ENCODE measurements at regions not wholly inside any gene's neighbourhood (a gene's known extent, or its start where the extent isn't known, plus 50 kb on each side); places are given as distances from the start of the nearest gene placed in this dataset.

DNA sequence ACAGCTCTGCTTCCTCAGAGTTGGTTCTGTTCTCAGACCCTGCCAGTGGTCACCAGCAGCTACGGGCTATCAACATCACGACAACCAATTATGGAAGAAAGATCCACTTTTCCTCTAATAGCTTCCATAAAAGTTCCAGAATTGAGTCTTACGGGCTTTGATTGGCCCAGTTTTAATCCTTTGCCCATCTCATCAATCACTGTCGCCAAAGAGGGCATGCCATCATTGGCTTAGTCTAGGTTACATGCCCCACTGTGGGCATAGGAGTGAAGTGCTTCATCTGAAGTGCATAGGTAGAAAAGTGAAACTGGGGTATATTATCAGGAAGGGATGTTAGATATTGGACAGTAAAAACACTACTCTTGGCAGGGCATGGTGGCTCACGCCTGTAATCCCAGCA, 76.6 kb upstream of the DHX40 start:
- no CpG with 5 or more reads among the region's 5 CpGs for WGBS, 2 donors (ENCODE audit: extremely low coverage in 2 of 2, insufficient read length in 2 of 2, insufficient replicate concordance in 1 of 2)
- H4K8ac ChIP-seq (ENCODE audit: low read depth, low read length): no peak overlapping the region
- no peak for DNase-seq (ENCODE audit: low spot score)

DNA sequence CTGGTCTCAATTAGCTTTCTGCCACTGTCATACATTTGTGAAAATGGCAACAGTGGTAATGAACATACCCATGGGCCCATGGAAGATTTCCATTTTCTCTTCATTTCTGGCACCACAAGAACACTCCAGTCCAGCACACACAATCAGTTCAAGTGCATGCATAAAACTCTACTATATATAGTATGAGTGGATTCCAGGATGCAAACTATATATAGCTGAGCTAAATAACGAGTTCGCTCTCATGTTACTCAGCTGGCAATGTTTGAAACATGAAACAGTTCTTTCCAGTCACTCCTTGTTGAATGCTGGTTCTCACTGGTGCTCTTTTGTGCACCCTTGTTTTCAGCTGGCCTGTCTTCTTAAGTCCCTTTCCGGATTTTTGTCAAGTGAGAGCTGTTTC, 75.2 kb upstream of the DHX40 start:
- peaks cover 4 to 5% of the 10 kb centered on the region in 2 donors for H3K4me1 ChIP-seq (ENCODE audit: control insufficient read depth in 2 of 2, insufficient read depth in 1 of 2, low read depth in 1 of 2, low read length in 2 of 2)
- H2BK5ac ChIP-seq (ENCODE audit: low read length): no peak overlapping the region
- no peak overlapping the region for H3K4ac ChIP-seq (ENCODE audit: low read length)
- H3K27me3 ChIP-seq (ENCODE audit: control insufficient read depth in 3 of 3, insufficient read depth in 3 of 3, low read depth in 1 of 3, low read length in 3 of 3): peaks cover 0 to 18% (median 0%) of the 10 kb centered on the region in 3 experiments
- H3K79me1 ChIP-seq (ENCODE audit: low read depth, low read length): no peaks in the 10 kb centered on the region
- no peak overlapping the region for H2BK12ac ChIP-seq (ENCODE audit: low read length)
- no CpG with 5 or more reads among the region's 3 CpGs for WGBS, 2 donors (ENCODE audit: extremely low coverage in 2 of 2, insufficient read length in 2 of 2, insufficient replicate concordance in 1 of 2)
- no peak overlapping the region for H3K27ac ChIP-seq (replicated peaks; ENCODE audit: low read length)
- H4K8ac ChIP-seq (ENCODE audit: low read depth, low read length): no peak overlapping the region
- no peak overlapping the region for H2BK120ac ChIP-seq (ENCODE audit: low read depth, low read length)
- no peak for DNase-seq (ENCODE audit: low spot score)
- H4K91ac ChIP-seq (ENCODE audit: low read depth, low read length, poor library complexity): no peak overlapping the region
- no peak overlapping the region for H2BK15ac ChIP-seq (ENCODE audit: low read length)
- H3K4me3 ChIP-seq (ENCODE audit: low read length in 2 of 2): no peak overlapping the region
- no peak overlapping the region for H2AFZ ChIP-seq (ENCODE audit: low read length)
- H3K23ac ChIP-seq (ENCODE audit: low read depth, low read length, poor library complexity): no peak overlapping the region
- H3K14ac ChIP-seq (ENCODE audit: low read length): no peak overlapping the region
- H3K36me3 ChIP-seq (replicated peaks in 1 of 2; ENCODE audit: control insufficient read depth in 2 of 2, insufficient read depth in 2 of 2, low read length in 2 of 2): no peaks in the 10 kb centered on the region
- H3K18ac ChIP-seq (ENCODE audit: low read length): no peak overlapping the region
- H3K4me2 ChIP-seq (ENCODE audit: insufficient read depth, low read length, poor library complexity, severe bottlenecking): no peak overlapping the region
- H3K9ac ChIP-seq (ENCODE audit: low read depth, low read length, poor library complexity): no peak overlapping the region
- H3K9me3 ChIP-seq (replicated peaks in 1 of 2; ENCODE audit: control insufficient read depth in 2 of 2, insufficient read depth in 1 of 2, low read depth in 1 of 2, low read length in 2 of 2): no peaks in the 10 kb centered on the region
- H2AK5ac ChIP-seq (ENCODE audit: low read depth, low read length): no peak overlapping the region

More for the DNA sequence above, 76.6 kb upstream of the DHX40 start:
- Histone ChIP-seq H4K91ac (ENCODE audit: low read depth, low read length, poor library complexity) (no peak overlapping the region), H3K9ac (ENCODE audit: low read depth, low read length, poor library complexity) (no peak overlapping the region), H3K27ac (replicated peaks; ENCODE audit: low read length) (no peak overlapping the region), H3K18ac (ENCODE audit: low read length) (no peak overlapping the region), H3K14ac (ENCODE audit: low read length) (no peak overlapping the region), H3K4me1 (ENCODE audit: control insufficient read depth in 2 of 2, insufficient read depth in 1 of 2, low read depth in 1 of 2, low read length in 2 of 2) (peaks cover under 1 to 4% of the 10 kb centered on the region in 2 donors), H3K36me3 (replicated peaks in 1 of 2; ENCODE audit: control insufficient read depth in 2 of 2, insufficient read depth in 2 of 2, low read length in 2 of 2) (no peaks in the 10 kb centered on the region), H3K4ac (ENCODE audit: low read length) (no peak overlapping the region), H2BK5ac (ENCODE audit: low read length) (no peak overlapping the region), H3K4me3 (ENCODE audit: low read length in 2 of 2) (no peak overlapping the region), H2AFZ (ENCODE audit: low read length) (no peak overlapping the region), H3K4me2 (ENCODE audit: insufficient read depth, low read length, poor library complexity, severe bottlenecking) (no peak overlapping the region), H2BK15ac (ENCODE audit: low read length) (no peak overlapping the region), H3K27me3 (ENCODE audit: control insufficient read depth in 3 of 3, insufficient read depth in 3 of 3, low read depth in 1 of 3, low read length in 3 of 3) (peaks cover 0 to 14% (median 0%) of the 10 kb centered on the region in 3 experiments), H3K9me3 (replicated peaks in 1 of 2; ENCODE audit: control insufficient read depth in 2 of 2, insufficient read depth in 1 of 2, low read depth in 1 of 2, low read length in 2 of 2) (no peaks in the 10 kb centered on the region), H2AK5ac (ENCODE audit: low read depth, low read length) (no peak overlapping the region), H3K23ac (ENCODE audit: low read depth, low read length, poor library complexity) (no peak overlapping the region), H3K79me1 (ENCODE audit: low read depth, low read length) (no peaks in the 10 kb centered on the region), H2BK120ac (ENCODE audit: low read depth, low read length) (no peak overlapping the region), H2BK12ac (ENCODE audit: low read length) (no peak overlapping the region)

DNA sequence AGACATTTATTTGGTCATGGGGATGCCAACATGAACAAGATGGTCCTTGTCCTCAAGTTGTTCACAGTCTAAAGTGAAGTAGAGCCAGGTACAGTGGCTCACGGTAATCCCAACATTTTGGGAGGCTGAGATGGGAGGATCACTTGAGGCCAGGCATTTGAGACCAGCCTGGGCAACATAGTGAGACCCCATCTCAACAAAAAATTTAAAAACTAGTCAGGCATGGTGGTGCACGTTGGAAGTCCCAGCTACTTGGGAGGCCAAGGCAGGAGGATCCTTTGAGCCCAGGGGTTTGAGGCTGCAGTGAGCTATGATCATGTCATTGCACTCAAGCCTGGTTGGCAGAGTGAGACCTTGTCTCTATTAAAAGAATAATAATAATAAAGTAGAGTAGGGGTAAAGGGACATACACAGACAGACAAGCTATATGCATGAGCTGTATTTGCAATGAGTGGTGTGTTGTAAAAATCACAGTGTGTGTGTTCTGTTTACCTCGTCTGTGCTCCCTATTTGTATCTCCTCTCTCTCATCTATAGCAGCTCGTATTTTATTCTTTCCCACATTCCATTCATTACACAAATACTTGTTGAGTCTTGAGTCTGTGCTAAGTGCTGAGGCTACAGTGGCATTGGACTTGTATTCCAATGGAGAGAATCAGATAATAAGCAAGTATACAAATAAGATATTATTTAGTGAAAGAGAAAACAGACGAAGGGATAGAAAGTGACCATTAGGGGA, 73.9 kb upstream of the DHX40 start:
- Histone ChIP-seq H3K18ac (ENCODE audit: low read length) (no peak overlapping the region), H3K9ac (ENCODE audit: low read depth, low read length, poor library complexity) (no peak overlapping the region), H4K91ac (ENCODE audit: low read depth, low read length, poor library complexity) (no peak overlapping the region), H3K36me3 (replicated peaks in 1 of 2; ENCODE audit: control insufficient read depth in 2 of 2, insufficient read depth in 2 of 2, low read length in 2 of 2) (no peaks in the 10 kb centered on the region), H3K79me1 (ENCODE audit: low read depth, low read length) (no peaks in the 10 kb centered on the region), H4K8ac (ENCODE audit: low read depth, low read length) (no peak overlapping the region), H3K4me2 (ENCODE audit: insufficient read depth, low read length, poor library complexity, severe bottlenecking) (no peak overlapping the region), H2BK5ac (ENCODE audit: low read length) (no peak overlapping the region), H3K4me1 (ENCODE audit: control insufficient read depth in 2 of 2, insufficient read depth in 1 of 2, low read depth in 1 of 2, low read length in 2 of 2) (peaks cover 4 to 5% of the 10 kb centered on the region in 2 donors), H3K9me3 (replicated peaks in 1 of 2; ENCODE audit: control insufficient read depth in 2 of 2, insufficient read depth in 1 of 2, low read depth in 1 of 2, low read length in 2 of 2) (no peaks in the 10 kb centered on the region), H3K27ac (replicated peaks; ENCODE audit: low read length) (no peak overlapping the region), H2BK12ac (ENCODE audit: low read length) (no peak overlapping the region), H3K27me3 (ENCODE audit: control insufficient read depth in 3 of 3, insufficient read depth in 3 of 3, low read depth in 1 of 3, low read length in 3 of 3) (peaks cover 0 to 22% (median 0%) of the 10 kb centered on the region in 3 experiments), H3K4me3 (ENCODE audit: low read length in 2 of 2) (no peak overlapping the region), H3K4ac (ENCODE audit: low read length) (no peak overlapping the region), H2BK15ac (ENCODE audit: low read length) (no peak overlapping the region), H2AK5ac (ENCODE audit: low read depth, low read length) (no peak overlapping the region), H2BK120ac (ENCODE audit: low read depth, low read length) (no peak overlapping the region), H3K14ac (ENCODE audit: low read length) (no peak overlapping the region), H3K23ac (ENCODE audit: low read depth, low read length, poor library complexity) (no peak overlapping the region), H2AFZ (ENCODE audit: low read length) (no peak overlapping the region)
- DNase-seq (ENCODE audit: low spot score): no peak
- WGBS, 2 donors (ENCODE audit: extremely low coverage in 2 of 2, insufficient read length in 2 of 2, insufficient replicate concordance in 1 of 2): no CpG with 5 or more reads among the region's 5 CpGs

DNA sequence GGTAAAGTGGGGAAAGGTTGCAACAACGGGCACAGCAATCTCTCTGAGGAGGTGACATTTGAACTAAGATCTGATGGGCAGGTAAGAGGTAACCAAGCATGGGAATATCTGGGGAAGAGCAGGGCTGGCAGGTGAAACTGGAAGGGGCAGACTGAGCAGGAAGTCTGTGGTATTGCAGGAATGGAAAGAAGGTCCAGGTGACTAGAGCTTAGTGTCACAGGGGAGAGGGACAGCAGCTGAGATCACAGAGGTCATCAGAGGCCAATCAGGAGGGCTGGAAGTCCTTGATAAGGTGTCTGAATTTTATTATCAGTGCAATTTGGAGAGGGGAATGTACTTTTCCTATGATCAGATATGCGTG, 73.3 kb upstream of the DHX40 start:
- DNase-seq (ENCODE audit: low spot score): no peak
- H2BK120ac ChIP-seq (ENCODE audit: low read depth, low read length): no peak overlapping the region
- peaks cover 0 to 19% (median 0%) of the 10 kb centered on the region in 3 experiments for H3K27me3 ChIP-seq (ENCODE audit: control insufficient read depth in 3 of 3, insufficient read depth in 3 of 3, low read depth in 1 of 3, low read length in 3 of 3)
- H3K9me3 ChIP-seq (replicated peaks in 1 of 2; ENCODE audit: control insufficient read depth in 2 of 2, insufficient read depth in 1 of 2, low read depth in 1 of 2, low read length in 2 of 2): no peaks in the 10 kb centered on the region
- H3K36me3 ChIP-seq (replicated peaks in 1 of 2; ENCODE audit: control insufficient read depth in 2 of 2, insufficient read depth in 2 of 2, low read length in 2 of 2): no peaks in the 10 kb centered on the region
- H4K8ac ChIP-seq (ENCODE audit: low read depth, low read length): no peak overlapping the region
- H2BK15ac ChIP-seq (ENCODE audit: low read length): no peak overlapping the region
- H3K23ac ChIP-seq (ENCODE audit: low read depth, low read length, poor library complexity): no peak overlapping the region
- no peak overlapping the region for H2BK12ac ChIP-seq (ENCODE audit: low read length)
- no peak overlapping the region for H3K9ac ChIP-seq (ENCODE audit: low read depth, low read length, poor library complexity)
- H2AFZ ChIP-seq (ENCODE audit: low read length): no peak overlapping the region
- H3K27ac ChIP-seq (replicated peaks; ENCODE audit: low read length): no peak overlapping the region
- H3K14ac ChIP-seq (ENCODE audit: low read length): no peak overlapping the region
- H3K79me1 ChIP-seq (ENCODE audit: low read depth, low read length): no peaks in the 10 kb centered on the region
- H3K4me2 ChIP-seq (ENCODE audit: insufficient read depth, low read length, poor library complexity, severe bottlenecking): no peak overlapping the region
- H2BK5ac ChIP-seq (ENCODE audit: low read length): no peak overlapping the region
- no peak overlapping the region for H4K91ac ChIP-seq (ENCODE audit: low read depth, low read length, poor library complexity)
- H2AK5ac ChIP-seq (ENCODE audit: low read depth, low read length): no peak overlapping the region
- H3K18ac ChIP-seq (ENCODE audit: low read length): no peak overlapping the region
- no peak overlapping the region for H3K4me3 ChIP-seq (ENCODE audit: low read length in 2 of 2)
- no peak overlapping the region for H3K4ac ChIP-seq (ENCODE audit: low read length)
- WGBS, 2 donors (ENCODE audit: extremely low coverage in 2 of 2, insufficient read length in 2 of 2, insufficient replicate concordance in 1 of 2): no CpG with 5 or more reads among the region's 2 CpGs
- H3K4me1 ChIP-seq (ENCODE audit: control insufficient read depth in 2 of 2, insufficient read depth in 1 of 2, low read depth in 1 of 2, low read length in 2 of 2): peaks cover 4 to 5% of the 10 kb centered on the region in 2 donors
